Caki2 (cell line): ENCODE measurements at regions not wholly inside any gene's neighbourhood (a gene's known extent, or its start where the extent isn't known, plus 50 kb on each side); places are given as distances from the start of the nearest gene placed in this dataset.

ENCODE experiments used
- DNase-seq: peaks from one replicate; pipeline ENCODE4 v3.0.0-alpha.2; 2015; ENCODE audit warnings: low read depth
- in situ Hi-C: cut with HindIII; loops from 2 replicates; pipeline ENCODE4 v1.10.0; 2016; ENCODE audit warnings: low sequenced_read_pairs, low pct_unique_long_range_greater_than_20kb, mixed read lengths

DNA sequence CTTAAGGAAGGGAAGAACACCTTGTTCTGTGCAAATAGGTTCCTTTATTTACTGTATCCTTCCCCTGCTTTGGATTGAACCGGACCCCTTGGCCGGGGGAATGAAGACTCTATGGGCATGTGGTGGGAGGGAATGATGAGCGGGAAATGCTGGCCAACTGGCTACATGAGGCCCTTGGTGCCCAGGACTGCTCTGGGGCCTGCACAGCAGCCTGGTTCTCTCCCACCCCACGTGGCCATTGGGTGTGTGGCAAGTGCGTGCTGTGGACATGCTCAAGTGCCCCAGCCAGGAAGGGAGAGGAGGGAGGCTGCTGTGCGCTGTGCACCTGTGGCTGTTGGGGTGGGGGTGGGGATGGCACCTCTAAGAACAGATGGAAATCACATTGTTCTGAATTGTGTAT is 917.0 kb upstream of the GHITM start:
- in situ Hi-C loops: no loop called here
- DNase-seq: no peak

- DNase-seq: no peak
- in situ Hi-C loops: no loop called here
These were observed 916.2 kb upstream of the GHITM start for GRCh38 chr10:83222832-83223742.

GRCh38 chr10:83225781-83226180 is 913.5 kb upstream of the GHITM start:
- in situ Hi-C loops: no loop called here
- DNase-seq: no peak

- in situ Hi-C loops: no loop called here
These were observed 909.3 kb upstream of the GHITM start for GRCh38 chr10:83229991-83230390.

DNA sequence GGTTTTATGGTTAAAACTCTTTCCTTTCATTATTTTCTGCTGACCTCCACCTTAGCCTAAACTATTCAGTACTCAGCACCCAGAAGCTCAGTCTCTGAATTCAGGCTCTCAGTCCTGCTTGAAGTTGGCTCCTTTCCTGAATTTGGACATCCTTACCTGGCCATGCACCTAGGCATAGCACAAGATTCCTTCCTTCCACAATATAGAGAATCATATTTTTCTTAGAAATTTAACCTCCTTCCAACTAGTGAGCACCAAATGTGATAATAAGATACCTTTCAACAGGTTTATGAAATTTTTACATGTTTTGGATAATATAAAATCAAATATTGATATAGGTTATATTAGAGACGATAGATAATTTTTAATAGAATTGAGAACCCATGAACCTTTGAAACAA is 905.6 kb upstream of the GHITM start:
- DNase-seq: no peak
- in situ Hi-C loops: no loop called here

More at GRCh38 chr10:83229991-83230390, 909.3 kb upstream of the GHITM start:
- no peak for DNase-seq

DNA sequence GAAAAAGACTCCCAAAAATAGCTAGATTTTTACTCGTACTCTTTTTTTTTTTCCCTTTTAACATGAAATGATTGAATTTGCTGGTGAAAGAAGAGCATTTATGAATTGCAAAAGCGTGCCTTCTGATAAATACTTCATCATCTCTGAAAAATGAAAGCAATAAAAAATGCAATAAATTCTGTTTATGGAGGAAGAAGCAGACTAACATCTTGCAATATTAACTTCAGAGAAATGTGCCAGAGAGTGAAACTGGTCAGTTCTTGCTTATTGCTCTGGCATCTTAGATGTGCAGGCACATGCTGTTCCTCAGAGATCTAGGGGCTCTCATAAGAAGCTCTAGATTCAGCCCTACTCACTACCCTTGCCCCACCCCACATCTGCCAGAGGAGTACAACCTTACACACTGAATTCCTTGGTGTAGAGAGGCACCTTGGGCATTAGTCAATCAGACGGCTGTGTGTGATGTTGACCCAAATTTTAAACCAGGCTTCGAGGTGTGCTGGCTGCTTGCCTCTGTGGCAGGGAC is 891.1 kb upstream of the GHITM start:
- in situ Hi-C loops: no loop called here
- no peak for DNase-seq

GRCh38 chr10:83250396-83250795 is 888.9 kb upstream of the GHITM start:
- in situ Hi-C loops: no loop called here
- no peak for DNase-seq

DNA sequence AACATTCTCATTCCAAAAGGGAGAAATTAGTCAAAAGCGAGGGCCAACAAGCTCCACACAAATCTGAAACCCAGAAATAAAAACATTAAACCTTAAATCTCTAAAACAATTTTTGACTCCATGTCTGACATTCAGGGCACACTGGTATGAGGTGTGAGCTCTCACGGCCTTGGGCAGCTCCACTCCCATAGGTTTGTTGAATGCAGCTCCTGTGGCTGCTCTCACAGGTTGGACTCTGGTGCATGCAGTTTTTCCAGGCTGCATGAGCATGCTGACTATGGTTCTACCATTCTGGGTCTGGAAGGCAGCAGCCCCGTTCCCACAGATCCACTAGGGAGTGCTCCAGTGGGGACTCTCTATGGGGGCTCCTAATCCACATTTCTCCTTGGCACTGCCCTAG is 887.1 kb upstream of the GHITM start:
- in situ Hi-C loops: no loop called here
- no peak for DNase-seq

DNA sequence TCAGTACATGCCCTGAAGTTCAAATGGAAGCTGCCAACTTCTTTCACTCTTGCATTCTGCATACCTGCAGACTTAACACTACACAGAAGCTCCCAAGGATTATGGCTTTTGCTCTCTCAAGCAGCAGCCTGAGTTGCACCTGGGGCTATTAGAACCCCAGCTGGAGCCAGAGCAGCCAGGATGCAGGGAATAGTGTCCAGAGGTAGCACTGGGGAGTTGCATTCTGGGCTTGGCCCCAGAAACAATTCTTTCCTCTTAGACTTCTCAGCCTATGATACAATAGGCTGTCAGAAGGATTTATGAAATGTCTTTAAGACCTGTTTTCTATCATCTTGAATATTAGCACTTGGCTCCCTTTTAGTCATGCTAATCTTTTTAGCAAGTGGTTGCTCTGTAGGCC is 886.7 kb upstream of the GHITM start:
- DNase-seq: no peak
- in situ Hi-C loops: no loop called here

DNA sequence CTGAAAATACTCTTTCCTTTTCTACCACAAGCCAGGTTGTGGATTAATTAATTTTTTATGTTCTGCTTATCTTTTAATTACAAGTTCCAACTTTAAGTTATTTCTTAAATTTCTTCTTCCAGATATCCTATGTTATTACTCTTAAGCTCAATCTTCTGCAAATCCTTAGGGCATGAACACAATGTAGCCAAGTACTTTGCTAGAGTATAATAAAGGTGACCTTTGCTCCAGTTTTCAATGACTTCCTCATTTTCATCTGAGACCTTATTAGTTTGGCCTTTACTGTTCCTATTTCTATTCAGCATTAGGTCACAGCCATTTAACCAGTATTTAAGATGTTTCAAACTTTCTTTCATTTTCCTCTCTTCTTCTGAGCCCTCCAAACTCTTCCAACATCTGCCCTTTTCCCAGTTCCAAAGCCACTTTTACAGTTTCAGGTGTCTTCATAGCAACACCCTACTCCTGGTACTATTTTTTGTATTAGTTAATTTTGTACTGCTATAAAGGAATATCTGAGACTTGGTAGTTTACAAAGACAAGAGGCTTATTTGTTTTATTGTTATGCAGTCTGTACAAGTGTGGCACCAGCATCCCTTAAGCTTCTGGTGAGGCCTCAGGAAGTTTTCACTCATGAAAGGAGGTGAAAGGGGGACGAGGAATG is 886.2 kb upstream of the GHITM start:
- in situ Hi-C loops: no loop called here
- DNase-seq: no peak

- no peak for DNase-seq
- in situ Hi-C loops: no loop called here
These were observed 884.6 kb upstream of the GHITM start for GRCh38 chr10:83254698-83255097.

DNA sequence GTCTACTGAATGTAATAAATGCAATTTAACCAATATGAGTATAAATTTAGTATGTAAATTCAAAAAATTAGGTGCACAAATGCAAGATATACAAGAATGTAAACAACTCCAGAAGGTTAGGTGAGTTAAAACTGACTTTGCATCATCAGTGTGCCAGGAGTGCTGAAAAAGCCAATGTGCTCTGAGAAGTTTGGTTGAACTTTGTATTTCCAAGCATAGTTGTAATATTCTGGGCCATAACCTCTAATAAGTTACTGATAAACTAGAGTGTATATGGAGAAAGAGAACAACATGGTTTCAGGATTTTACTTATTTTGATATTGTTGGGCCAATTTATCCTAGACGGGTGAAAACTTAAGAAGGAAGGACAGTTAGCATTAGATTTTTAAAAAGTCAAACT is 876.9 kb upstream of the GHITM start:
- no peak for DNase-seq
- in situ Hi-C loops: no loop called here

DNA sequence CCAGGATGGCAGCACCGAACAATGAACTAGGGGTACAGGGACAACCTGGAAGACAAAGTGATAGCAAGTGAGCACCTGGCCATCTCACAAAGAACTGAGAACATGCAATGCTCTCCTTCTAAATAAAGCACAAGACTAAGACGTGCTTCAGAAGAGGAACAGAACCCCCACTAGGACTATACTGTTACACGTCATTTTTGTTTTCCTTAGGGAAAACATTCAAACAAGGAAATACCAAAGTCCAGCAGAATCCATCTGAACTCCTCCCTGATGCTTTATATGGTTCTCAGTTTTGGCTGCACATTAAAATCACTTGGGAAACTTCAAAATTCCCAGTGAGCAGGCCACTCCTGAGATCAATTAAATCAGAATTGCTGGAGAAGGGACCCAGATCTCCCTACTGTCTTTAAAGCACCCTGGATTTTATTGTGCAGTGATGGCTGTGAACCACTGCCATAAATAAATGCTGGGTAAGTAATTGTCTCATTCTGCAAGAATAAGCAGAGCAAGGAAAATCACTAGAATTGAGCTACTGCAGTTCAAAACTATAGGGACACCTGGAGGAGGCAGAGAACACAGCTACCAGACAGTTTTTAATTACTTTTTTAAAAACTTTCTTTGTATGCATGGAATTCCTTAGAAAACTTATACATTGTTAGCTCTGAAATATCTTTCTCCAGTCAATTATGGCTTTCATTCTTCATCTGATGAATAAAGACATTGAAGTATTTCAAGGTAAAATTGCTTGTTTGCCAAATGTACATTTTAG is 866.5 kb upstream of the GHITM start:
- DNase-seq: no peak
- in situ Hi-C loops: no loop called here

DNA sequence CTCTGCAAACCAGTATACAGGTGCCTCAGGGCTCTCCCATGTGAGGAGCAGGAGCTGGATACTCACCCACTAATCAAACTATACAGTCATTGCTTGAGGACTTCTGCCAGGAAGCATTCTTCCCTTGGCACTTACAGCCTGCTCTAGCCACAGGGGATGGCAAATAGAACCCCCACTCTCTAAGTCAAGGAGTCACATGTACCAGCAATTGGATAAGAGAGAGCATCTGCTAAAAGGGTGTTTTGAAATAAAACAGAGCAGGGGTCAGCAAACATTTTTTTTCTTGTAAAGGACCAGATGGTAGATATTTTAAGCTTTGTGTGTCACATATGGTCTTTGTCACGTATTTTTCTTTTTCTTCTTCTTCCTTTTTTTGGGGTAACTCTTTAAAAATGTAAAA is 865.2 kb upstream of the GHITM start:
- DNase-seq: no peak
- in situ Hi-C loops: no loop called here

- no peak for DNase-seq
- in situ Hi-C loops: no loop called here
These were observed 862.3 kb upstream of the GHITM start for GRCh38 chr10:83276971-83277370.

GRCh38 chr10:83283151-83283550 is 856.2 kb upstream of the GHITM start:
- DNase-seq: no peak
- in situ Hi-C loops: no loop called here

- no peak for DNase-seq
- in situ Hi-C loops: no loop called here
These were observed 851.9 kb upstream of the GHITM start for GRCh38 chr10:83287374-83287773.

DNA sequence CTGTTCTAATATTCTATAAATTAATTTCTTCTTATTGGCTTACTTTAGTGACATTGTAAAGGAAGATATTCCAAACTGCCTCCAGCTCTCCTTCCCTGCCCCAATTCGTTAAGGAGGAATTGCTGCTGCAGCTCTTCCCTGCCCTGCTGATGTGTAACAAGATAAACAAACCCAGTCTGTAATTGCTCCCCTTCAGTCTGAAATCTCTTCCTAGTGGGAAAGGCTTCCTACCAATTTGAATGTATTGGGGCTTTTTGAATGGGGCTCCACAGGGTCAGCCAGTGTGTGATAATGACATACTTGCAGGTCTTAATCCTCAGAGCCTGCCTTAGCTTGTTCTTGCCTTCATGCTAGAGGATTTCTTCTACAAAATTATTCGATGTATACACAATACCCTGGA is 849.9 kb upstream of the GHITM start:
- no peak for DNase-seq
- in situ Hi-C loops: no loop called here

DNA sequence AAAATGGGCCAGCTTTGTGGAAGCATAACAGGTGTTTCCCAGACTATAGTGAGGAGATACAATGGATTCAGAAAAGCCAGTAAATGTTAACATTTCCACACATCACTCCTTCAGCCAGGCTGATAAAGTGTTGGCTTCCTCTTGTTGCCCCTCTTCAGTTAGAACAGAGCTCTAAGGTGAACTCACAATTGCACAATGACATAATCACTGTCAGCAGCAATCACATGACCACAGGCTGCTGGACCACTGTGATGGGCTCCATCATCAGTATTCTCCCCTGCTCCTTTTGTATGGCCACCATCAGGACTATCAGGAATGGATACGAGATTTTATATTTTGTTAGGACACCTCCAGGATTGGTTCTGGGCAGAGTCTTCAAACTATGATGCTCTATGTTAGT is 849.4 kb upstream of the GHITM start:
- in situ Hi-C loops: no loop called here
- DNase-seq: no peak
